HepG2 (cell line): ENCODE measurements at regions not wholly inside any gene's neighbourhood (a gene's known extent, or its start where the extent isn't known, plus 50 kb on each side); places are given as distances from the start of the nearest gene placed in this dataset.

Experiments
- ATAC-seq: fragments of 200-7000 bp; cut with Tn5 transposase; 3 replicates; pipeline ENCODE4 v1.9.1; 2020; ENCODE audit warnings: mild to moderate bottlenecking, moderate library complexity
- BruUV-seq: library from RNA; stranded (reverse); fragments of 400-500 nt; replicated peaks from 2 replicates; lab custom pipeline; 2021; lab: Mats Ljungman, UMichigan
- CTCF ChIA-PET: fragments of 300-600 bp; formaldehyde crosslinking; extraction: SDS; loops from one replicate; lab custom pipeline; 2021; ENCODE audit warnings: low total read pairs, inconsistent platforms, low intra/inter-chr PET ratio; lab: Yijun Ruan, JAX
- POLR2A ChIA-PET: fragments of 350-600 bp; sonication (Branson Sonifier 250); formaldehyde crosslinking; loops from one replicate; lab custom pipeline; 2020; ENCODE audit warnings: antibody characterized with exemption, inconsistent platforms; lab: Yijun Ruan, JAX
- DNase-seq: peaks from one replicate; pipeline ENCODE4 v3.0.0-alpha.2; 2015; ENCODE audit warnings: low spot score
- FAIRE-seq: peaks from 3 replicates; lab custom pipeline; 2011; peaks lifted over from hg19 to GRCh38; lab: Jason Lieb, UNC
- H2AFZ ChIP-seq: one replicate; pipeline ENCODE4 v1.6.1; 2011; ENCODE audit warnings: low read length, inconsistent platforms
- H3K27ac ChIP-seq: fragments of 300-600 bp; 3 replicates; pipeline ENCODE4 v1.8.0; 2011; ENCODE audit warnings: mixed run types, mild to moderate bottlenecking, mixed read lengths, low read length, inconsistent platforms; ENCODE audit not compliant: insufficient read depth; ENCODE audit errors: extremely low read length
- H3K27me3 ChIP-seq, 2 experiments: fragments of 200-600 bp in 1 of 2; 2 replicates in 1 of 2; 3 replicates in 1 of 2; pipeline versions ENCODE4 v1.6.0 to v1.8.0; 2011; ENCODE audit warnings: low read length in 2 of 2, mild to moderate bottlenecking in 2 of 2, moderate library complexity in 2 of 2, inconsistent platforms in 1 of 2; ENCODE audit not compliant: insufficient read depth in 2 of 2, control insufficient read depth in 1 of 2
- H3K36me3 ChIP-seq, 2 experiments: fragments of 200-600 bp in 1 of 2; replicated peaks in 1 of 2; 2 replicates in 1 of 2; 3 replicates in 1 of 2; pipeline versions ENCODE4 v1.5.1 to v1.8.0; 2011; ENCODE audit warnings: low read length in 2 of 2, inconsistent platforms in 1 of 2; ENCODE audit not compliant: insufficient read depth in 2 of 2, control insufficient read depth in 1 of 2
- H3K4me1 ChIP-seq: 2 replicates; pipeline ENCODE4 v1.5.1; 2012; ENCODE audit warnings: low read length, inconsistent platforms; ENCODE audit not compliant: insufficient read depth
- H3K4me2 ChIP-seq: 2 replicates; pipeline ENCODE4 v1.6.0; 2011; ENCODE audit warnings: low read depth, low read length, inconsistent platforms
- H3K4me3 ChIP-seq, 3 experiments: fragments of 200-600 bp in 1 of 3; sonication (generic), shearing (Covaris generic) in 1 of 3; replicated peaks in 1 of 3; 2 replicates each; pipeline ENCODE4 v1.5.1; 2011 to 2016; ENCODE audit warnings: low read length in 3 of 3, inconsistent platforms in 2 of 3, low read depth in 2 of 3, mild to moderate bottlenecking in 2 of 3, control low read depth in 1 of 3, mixed read lengths in 1 of 3; ENCODE audit not compliant: insufficient read depth in 1 of 3
- H3K79me2 ChIP-seq: one replicate; pipeline ENCODE4 v1.6.1; 2011; ENCODE audit warnings: low read length, inconsistent platforms; ENCODE audit not compliant: insufficient read depth
- H3K9ac ChIP-seq: 2 replicates; pipeline ENCODE4 v1.6.0; 2011; ENCODE audit warnings: mild to moderate bottlenecking, low read depth, low read length, inconsistent platforms; ENCODE audit not compliant: insufficient read depth
- H3K9me3 ChIP-seq: 2 replicates; pipeline ENCODE4 v1.5.1; 2012; ENCODE audit warnings: mild to moderate bottlenecking, low read length
- H4K20me1 ChIP-seq: 2 replicates; pipeline ENCODE4 v1.6.0; 2011; ENCODE audit warnings: inconsistent platforms, mild to moderate bottlenecking, low read length, moderate library complexity; ENCODE audit not compliant: insufficient read depth
- CAMTA2 ChIP-seq: sonication (generic); formaldehyde crosslinking; IDR thresholded peaks from 2 replicates; pipeline ENCODE4 v1.4.0; 2020; ENCODE audit warnings: mild to moderate bottlenecking, missing genetic modification reagents, borderline replicate concordance
- MNT ChIP-seq: fragments of 450-650 bp; IDR thresholded peaks from 2 replicates; pipeline ENCODE4 v1.6.1; 2016
- PHB2 ChIP-seq: fragments of 450-650 bp; IDR thresholded peaks from 2 replicates; pipeline ENCODE4 v1.6.1; 2018; ENCODE audit not compliant: partially characterized antibody
- PREB ChIP-seq: sonication (generic); formaldehyde crosslinking; IDR thresholded peaks from 2 replicates; pipeline ENCODE4 v1.4.0; 2020; ENCODE audit warnings: missing genetic modification reagents
- REL ChIP-seq: sonication (generic); formaldehyde crosslinking; conservative IDR thresholded peaks from 2 replicates; pipeline ENCODE4 v1.8.0; 2022; ENCODE audit warnings: mild to moderate bottlenecking, missing genetic modification reagents, moderate library complexity
- REST ChIP-seq, 2 experiments: IDR thresholded peaks; 2 replicates each; pipeline ENCODE4 v1.6.1; 2011 to 2012; ENCODE audit warnings: low read length in 2 of 2, borderline replicate concordance in 1 of 2, low read depth in 1 of 2, mild to moderate bottlenecking in 1 of 2, moderate library complexity in 1 of 2
- SP2 ChIP-seq: sonication (generic); formaldehyde crosslinking; IDR thresholded peaks from 2 replicates; pipeline ENCODE4 v1.5.1; 2020; ENCODE audit warnings: mild to moderate bottlenecking, missing genetic modification reagents
- TEAD2 ChIP-seq: sonication (generic); formaldehyde crosslinking; IDR thresholded peaks from 2 replicates; pipeline ENCODE4 v1.9.0; 2021; ENCODE audit warnings: missing genetic modification reagents
- ZNF12 ChIP-seq: sonication (generic); formaldehyde crosslinking; IDR thresholded peaks from 2 replicates; pipeline ENCODE4 v1.5.0; 2020; ENCODE audit warnings: missing genetic modification reagents
- ZNF160 ChIP-seq: sonication (generic); formaldehyde crosslinking; IDR thresholded peaks from 2 replicates; pipeline ENCODE4 v1.8.0; 2022; ENCODE audit warnings: mild to moderate bottlenecking, inconsistent platforms, missing genetic modification reagents
- ZNF567 ChIP-seq: sonication (generic); formaldehyde crosslinking; IDR thresholded peaks from 2 replicates; pipeline ENCODE4 v1.8.1; 2023; ENCODE audit warnings: mild to moderate bottlenecking, missing genetic modification reagents, borderline replicate concordance
- ZNF781 ChIP-seq: sonication (generic); formaldehyde crosslinking; IDR thresholded peaks from 2 replicates; pipeline ENCODE4 v1.5.1; 2020; ENCODE audit warnings: borderline replicate concordance, mild to moderate bottlenecking, missing genetic modification reagents; ENCODE audit errors: not compliant biosample characterization
- ZNF891 ChIP-seq: sonication (generic); formaldehyde crosslinking; IDR thresholded peaks from 2 replicates; pipeline ENCODE4 v1.5.0; 2020; ENCODE audit warnings: mild to moderate bottlenecking, missing genetic modification reagents
- WGBS: methylation state at CpG from one replicate; pipeline ENCODE4 v1.1.6; 2017; ENCODE audit warnings: low lambda C conversion rate; 5-methylcytosine and 5-hydroxymethylcytosine counted together
- in situ Hi-C: cut with HindIII; loops from 2 replicates; pipeline ENCODE4 v1.10.0; 2017; ENCODE audit warnings: low pct_unique_long_range_greater_than_20kb; ENCODE audit not compliant: extremely low pct_ligation_motif_present
- intact Hi-C: fragments of 100-400 bp; cut with micrococcal nuclease; formaldehyde crosslinking; loops from one replicate; pipeline ENCODE4 v1.10.0; 2022; ENCODE audit not compliant: unreplicated experiment

- Histone ChIP-seq H3K4me2 (no peak overlapping the region), H3K9ac (no peak overlapping the region), H3K4me1 (no peaks in the 10 kb centered on the region), H3K9me3 (no peaks in the 10 kb centered on the region), H3K36me3 (no peaks in the 10 kb centered on the region), H2AFZ (no peak overlapping the region)
- ATAC-seq (no peak), DNase-seq (no peak)
- no TSS peak for BruUV-seq
- POLR2A ChIA-PET = no interaction called here
- intact Hi-C loops = no loop called here
- 50% methylated on average over 1 of the region's 1 CpG for WGBS
- TF ChIP-seq PHB2 (no peak), ZNF781 (CRISPR knock-in tag) (no peak), REST (IDR thresholded peaks at IDR 0.05; ENCODE audit: borderline replicate concordance in 1 of 2, low read depth in 1 of 2, low read length in 2 of 2) (no peak), ZNF567 (CRISPR knock-in tag) (no peak), MNT (peak; percentile 29; the same call in 1 of the 2 replicates), CAMTA2 (CRISPR knock-in tag) (no peak), ZNF160 (CRISPR knock-in tag) (no peak), ZNF891 (no peak), ZNF12 (CRISPR knock-in tag) (peak; percentile 91; the same call in 1 of the 2 replicates), SP2 (CRISPR knock-in tag) (no peak), PREB (CRISPR knock-in tag) (no peak), REL (CRISPR knock-in tag) (no peak), TEAD2 (CRISPR knock-in tag) (no peak)
- TF ChIP-seq, all 625 proteins: peak for 2
- H3K27ac ChIP-seq = no peak overlapping the region
- FAIRE-seq = no peak
- CTCF ChIA-PET = no interaction called here
- peaks cover 0 to 7% of the 10 kb centered on the region in 2 experiments; a peak in 2 of 5 replicates for H3K27me3 ChIP-seq
- H4K20me1 ChIP-seq = no peaks in the 10 kb centered on the region
- no peak overlapping the region for H3K4me3 ChIP-seq
- in situ Hi-C loops = no loop called here
- H3K79me2 ChIP-seq = no peaks in the 10 kb centered on the region
Observed at GRCh38 chr17:36840796-36841195, 96.5 kb upstream of the LHX1 start.
